Panc1 (cell line): ENCODE measurements at regions not wholly inside any gene's neighbourhood (a gene's known extent, or its start where the extent isn't known, plus 50 kb on each side); places are given as distances from the start of the nearest gene placed in this dataset.

Source experiments
- ATAC-seq: fragments of 200-7000 bp; cut with Tn5 transposase; 2 replicates; pipeline ENCODE4 v1.9.1; 2020; ENCODE audit warnings: mild to moderate bottlenecking, moderate library complexity
- BruUV-seq: library from RNA; stranded (reverse); fragments of 400-500 nt; replicated peaks from 2 replicates; lab custom pipeline; 2021; lab: Mats Ljungman, UMichigan
- CTCF ChIA-PET: fragments of 300-600 bp; sonication (Branson Sonifier 250); formaldehyde crosslinking; loops from one replicate; lab custom pipeline; 2022; ENCODE audit warnings: antibody characterized with exemption; lab: Charles Lee
- POLR2A ChIA-PET: fragments of 300-600 bp; sonication (Branson Sonifier 250); formaldehyde crosslinking; loops from one replicate; lab custom pipeline; 2022; ENCODE audit warnings: antibody characterized with exemption; lab: Charles Lee
- DNase-seq: peaks from one replicate; pipeline ENCODE4 v3.0.0-alpha.2; 2010; ENCODE audit warnings: low read depth, low spot score
- H3K27ac ChIP-seq: 2 replicates; pipeline ENCODE4 v1.5.1; 2011; ENCODE audit warnings: mild to moderate bottlenecking, low read length, inconsistent platforms
- H3K27me3 ChIP-seq: fragments of 200-500 bp; sonication (Bioruptor generic); 2 replicates; pipeline ENCODE4 v1.6.0; 2014; ENCODE audit warnings: low read length, inconsistent platforms; ENCODE audit not compliant: control insufficient read depth, insufficient read depth
- H3K36me3 ChIP-seq: fragments of 200-500 bp; sonication (Bioruptor generic); 2 replicates; pipeline ENCODE4 v1.5.1; 2014; ENCODE audit warnings: inconsistent platforms, mild to moderate bottlenecking, low read length, moderate library complexity; ENCODE audit not compliant: control insufficient read depth, insufficient read depth
- H3K4me1 ChIP-seq: 2 replicates; pipeline ENCODE4 v1.5.1; 2011; ENCODE audit warnings: inconsistent platforms, mild to moderate bottlenecking, low read length, moderate library complexity; ENCODE audit not compliant: control insufficient read depth, insufficient read depth
- H3K4me3 ChIP-seq, 2 experiments: 2 replicates each; pipeline ENCODE4 v1.5.1; 2011 to 2012; ENCODE audit warnings: low read depth in 2 of 2, low read length in 2 of 2, mild to moderate bottlenecking in 2 of 2, inconsistent platforms in 1 of 2, moderate library complexity in 1 of 2
- H3K9me3 ChIP-seq: fragments of 200-500 bp; sonication (Bioruptor generic); 2 replicates; pipeline ENCODE4 v1.5.1; 2014; ENCODE audit warnings: low read depth, mild to moderate bottlenecking, inconsistent platforms, low read length, moderate library complexity; ENCODE audit not compliant: control insufficient read depth, insufficient read depth
- POLR2AphosphoS5 ChIP-seq: IDR thresholded peaks from 2 replicates; pipeline ENCODE4 v1.6.1; 2012; ENCODE audit warnings: mild to moderate bottlenecking, low read depth, low read length, moderate library complexity
- REST ChIP-seq, 2 experiments: IDR thresholded peaks; 2 replicates each; pipeline ENCODE4 v1.6.1; 2011 to 2012; ENCODE audit warnings: low read depth in 2 of 2, control low read depth in 1 of 2, low read length in 1 of 2, mild to moderate bottlenecking in 1 of 2, moderate library complexity in 1 of 2; ENCODE audit not compliant: insufficient read depth in 1 of 2
- SIN3A ChIP-seq: IDR thresholded peaks from 2 replicates; pipeline ENCODE4 v1.6.1; 2012; ENCODE audit warnings: low read depth, mild to moderate bottlenecking, low read length, moderate library complexity, borderline replicate concordance; ENCODE audit not compliant: insufficient read depth
- TCF7L2 ChIP-seq: IDR thresholded peaks from 2 replicates; pipeline ENCODE4 v1.6.1; 2011; ENCODE audit warnings: mild to moderate bottlenecking, low read depth, low read length, inconsistent platforms
- in situ Hi-C: cut with HindIII; loops from 2 replicates; pipeline ENCODE4 v1.10.0; 2016; ENCODE audit warnings: low sequenced_read_pairs, low pct_unique_long_range_greater_than_20kb
- intact Hi-C: fragments of 100-400 bp; cut with micrococcal nuclease; formaldehyde crosslinking; loops from one replicate; pipeline ENCODE4 v1.10.0; 2022; ENCODE audit not compliant: unreplicated experiment
- TF ChIP-seq, protein P1 (sequence below): fragments of 450-650 bp; IDR thresholded peaks from 2 replicates; pipeline ENCODE4 v1.5.1; 2017; ENCODE audit warnings: mild to moderate bottlenecking

GRCh38 chr14:97074456-97074855 is 277.3 kb downstream of the VRK1 start:
- intact Hi-C loops (no loop called here), in situ Hi-C loops (no loop called here)

GRCh38 chr14:97074856-97075255 is 277.7 kb downstream of the VRK1 start:
- intact Hi-C loops, result no loop called here
- ATAC-seq, result no peak
- no peak for DNase-seq
- H3K27ac ChIP-seq, result no peak overlapping the region
- no peaks in the 10 kb centered on the region for H3K27me3 ChIP-seq
- no peaks in the 10 kb centered on the region for H3K36me3 ChIP-seq
- no peaks in the 10 kb centered on the region for H3K4me1 ChIP-seq
- no peak overlapping the region for H3K4me3 ChIP-seq
- TF ChIP-seq, protein P1, sequence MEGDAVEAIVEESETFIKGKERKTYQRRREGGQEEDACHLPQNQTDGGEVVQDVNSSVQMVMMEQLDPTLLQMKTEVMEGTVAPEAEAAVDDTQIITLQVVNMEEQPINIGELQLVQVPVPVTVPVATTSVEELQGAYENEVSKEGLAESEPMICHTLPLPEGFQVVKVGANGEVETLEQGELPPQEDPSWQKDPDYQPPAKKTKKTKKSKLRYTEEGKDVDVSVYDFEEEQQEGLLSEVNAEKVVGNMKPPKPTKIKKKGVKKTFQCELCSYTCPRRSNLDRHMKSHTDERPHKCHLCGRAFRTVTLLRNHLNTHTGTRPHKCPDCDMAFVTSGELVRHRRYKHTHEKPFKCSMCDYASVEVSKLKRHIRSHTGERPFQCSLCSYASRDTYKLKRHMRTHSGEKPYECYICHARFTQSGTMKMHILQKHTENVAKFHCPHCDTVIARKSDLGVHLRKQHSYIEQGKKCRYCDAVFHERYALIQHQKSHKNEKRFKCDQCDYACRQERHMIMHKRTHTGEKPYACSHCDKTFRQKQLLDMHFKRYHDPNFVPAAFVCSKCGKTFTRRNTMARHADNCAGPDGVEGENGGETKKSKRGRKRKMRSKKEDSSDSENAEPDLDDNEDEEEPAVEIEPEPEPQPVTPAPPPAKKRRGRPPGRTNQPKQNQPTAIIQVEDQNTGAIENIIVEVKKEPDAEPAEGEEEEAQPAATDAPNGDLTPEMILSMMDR, result no peak
- no peak for TF ChIP-seq POLR2AphosphoS5
- no peak for TF ChIP-seq SIN3A
- TF ChIP-seq REST (IDR thresholded peaks at IDR 0.05; ENCODE audit: insufficient read depth in 1 of 2, low read depth in 2 of 2, low read length in 1 of 2), result no peak
- TF ChIP-seq TCF7L2, result no peak
- in situ Hi-C loops, result no loop called here
- H3K9me3 ChIP-seq, result no peaks in the 10 kb centered on the region
- ChIA-PET CTCF (no interaction called here), POLR2A (no interaction called here)
- BruUV-seq, result no TSS peak

More at GRCh38 chr14:97074456-97074855, 277.3 kb downstream of the VRK1 start:
- DNase-seq (no peak), ATAC-seq (no peak)
- no TSS peak for BruUV-seq
- ChIA-PET POLR2A (no interaction called here), CTCF (no interaction called here)
- H3K4me3 ChIP-seq, result no peak overlapping the region
- no peaks in the 10 kb centered on the region for H3K36me3 ChIP-seq
- no peak overlapping the region for H3K27ac ChIP-seq
- no peaks in the 10 kb centered on the region for H3K27me3 ChIP-seq
- TF ChIP-seq REST (IDR thresholded peaks at IDR 0.05; ENCODE audit: insufficient read depth in 1 of 2, low read depth in 2 of 2, low read length in 1 of 2) (no peak), TCF7L2 (no peak), POLR2AphosphoS5 (no peak), SIN3A (no peak)
- TF ChIP-seq, protein P1, result no peak
- H3K4me1 ChIP-seq, result no peaks in the 10 kb centered on the region
- H3K9me3 ChIP-seq, result no peaks in the 10 kb centered on the region
